ENCODE measurements at regions not wholly inside any gene's neighbourhood (a gene's known extent, or its start where the extent isn't known, plus 50 kb on each side); places are given as distances from the start of the nearest gene placed in this dataset.

- TF ChIP-seq CTCF (IDR thresholded peaks at IDR 0.05; ENCODE audit: low read depth, low read length): no peak
- no peak overlapping the region for H3K4me3 ChIP-seq (ENCODE audit: low read depth, low read length)
Measured at GRCh38 chr2:208819190-208819589, 412.6 kb downstream of the PTH2R start.

DNA sequence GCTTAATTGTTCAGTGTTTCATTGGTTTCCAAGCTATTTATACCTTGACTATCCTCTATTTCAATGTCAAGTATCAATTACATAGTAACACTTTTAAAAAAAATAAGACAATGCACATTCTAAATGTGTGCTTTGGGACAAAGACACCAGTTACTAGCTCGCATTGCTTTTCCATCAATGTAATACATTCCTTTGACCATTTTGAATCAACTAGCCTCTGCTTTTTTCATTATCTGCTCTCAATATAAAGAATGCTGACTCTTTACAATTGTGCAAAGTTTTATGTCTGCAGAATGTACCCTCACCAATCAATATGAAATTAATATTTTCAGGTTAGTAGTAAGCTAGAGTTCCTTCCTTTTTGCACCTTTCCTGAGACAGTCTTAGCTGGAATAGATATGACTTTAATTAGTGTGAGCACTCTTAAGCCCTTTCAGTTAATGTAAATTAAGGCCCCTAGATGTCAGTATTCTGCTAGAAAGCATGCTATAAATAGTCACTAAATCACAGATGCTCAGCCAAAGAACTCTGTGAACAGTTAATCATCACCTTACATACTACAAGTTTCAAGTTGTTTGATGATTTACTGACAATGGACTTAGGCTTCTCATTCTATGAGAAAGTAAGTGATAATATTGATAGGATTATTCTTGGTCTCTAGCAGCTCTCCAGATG, 413.6 kb downstream of the PTH2R start:
- no peak for TF ChIP-seq CTCF (IDR thresholded peaks at IDR 0.05; ENCODE audit: low read depth, low read length)
- no peak overlapping the region for H3K4me3 ChIP-seq (ENCODE audit: low read depth, low read length)

DNA sequence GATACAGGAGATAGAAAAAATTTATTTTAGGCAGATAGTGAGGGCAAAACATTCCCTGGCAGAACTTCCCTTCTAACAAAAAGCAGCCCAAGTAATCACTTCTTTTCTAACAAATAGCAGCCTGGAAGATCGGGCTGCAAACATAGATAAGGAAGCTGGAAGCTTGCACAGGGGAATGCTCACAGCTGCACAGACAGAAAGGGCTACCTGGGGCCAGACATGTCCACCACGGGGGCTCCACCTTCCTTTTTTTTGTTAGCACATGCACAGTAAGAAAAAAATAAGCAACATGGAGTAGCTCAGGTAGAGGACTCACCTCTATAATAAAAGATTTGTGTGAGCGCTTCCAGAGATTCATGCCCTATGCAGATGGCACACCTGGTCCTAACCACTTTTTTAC, 420.5 kb downstream of the PTH2R start:
- no peak for TF ChIP-seq CTCF (IDR thresholded peaks at IDR 0.05; ENCODE audit: low read depth, low read length)
- H3K4me3 ChIP-seq (ENCODE audit: low read depth, low read length): no peak overlapping the region

DNA sequence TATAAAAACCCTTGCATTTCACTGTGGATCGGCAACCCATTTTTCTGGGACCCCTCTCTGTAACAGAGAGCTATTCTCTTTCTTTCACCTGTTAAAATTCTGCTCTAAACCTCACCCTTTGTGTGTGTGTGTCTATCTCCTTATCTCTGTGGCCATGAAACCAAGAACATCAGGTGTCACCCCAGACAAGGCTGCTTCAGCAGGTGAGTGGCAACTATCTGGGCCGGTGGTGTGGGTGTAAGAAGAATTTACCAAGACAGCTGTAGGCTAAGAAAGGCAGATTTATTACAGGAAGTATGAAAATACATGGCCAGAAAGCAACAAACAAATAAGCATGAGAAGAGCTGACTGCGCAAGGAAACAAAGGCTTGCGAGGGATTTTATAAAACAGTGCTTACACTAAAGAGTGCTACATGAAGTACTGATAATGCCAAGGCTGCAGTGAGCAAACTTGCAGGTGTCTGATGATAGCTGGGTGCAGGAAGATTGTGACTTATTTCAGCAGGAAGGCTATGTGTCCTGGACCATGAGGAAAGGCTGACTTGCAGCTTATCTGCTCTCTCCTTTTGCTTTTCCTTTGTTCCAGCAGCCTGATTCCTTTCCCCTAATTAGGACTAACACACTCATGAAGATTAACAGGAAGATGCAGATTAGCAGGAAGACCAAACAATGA, 421.1 kb downstream of the PTH2R start:
- no peak for TF ChIP-seq CTCF (IDR thresholded peaks at IDR 0.05; ENCODE audit: low read depth, low read length)

DNA sequence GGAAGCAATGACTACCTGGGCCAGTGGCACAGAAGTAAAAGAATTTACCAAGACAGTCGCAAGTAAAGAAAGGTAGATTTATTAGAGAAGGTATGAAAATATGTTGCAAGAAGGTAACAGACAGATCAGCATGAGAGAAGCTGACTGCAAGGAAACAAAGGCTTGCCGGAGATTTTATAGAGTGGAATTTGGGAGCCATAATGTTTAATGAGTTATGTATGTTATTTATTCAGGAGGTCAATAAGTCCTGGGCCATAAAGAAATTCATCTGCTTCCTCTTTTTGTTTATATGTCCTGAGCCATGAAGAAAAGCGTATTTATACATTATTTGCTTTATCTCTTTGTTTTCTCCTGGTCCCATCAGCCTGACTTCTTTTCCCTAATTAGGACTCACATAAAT, 423.6 kb downstream of the PTH2R start:
- H3K4me3 ChIP-seq (ENCODE audit: low read depth, low read length): no peak overlapping the region
- no peak for TF ChIP-seq CTCF (IDR thresholded peaks at IDR 0.05; ENCODE audit: low read depth, low read length)

More for the DNA sequence above, 421.1 kb downstream of the PTH2R start:
- no peak overlapping the region for H3K4me3 ChIP-seq (ENCODE audit: low read depth, low read length)

DNA sequence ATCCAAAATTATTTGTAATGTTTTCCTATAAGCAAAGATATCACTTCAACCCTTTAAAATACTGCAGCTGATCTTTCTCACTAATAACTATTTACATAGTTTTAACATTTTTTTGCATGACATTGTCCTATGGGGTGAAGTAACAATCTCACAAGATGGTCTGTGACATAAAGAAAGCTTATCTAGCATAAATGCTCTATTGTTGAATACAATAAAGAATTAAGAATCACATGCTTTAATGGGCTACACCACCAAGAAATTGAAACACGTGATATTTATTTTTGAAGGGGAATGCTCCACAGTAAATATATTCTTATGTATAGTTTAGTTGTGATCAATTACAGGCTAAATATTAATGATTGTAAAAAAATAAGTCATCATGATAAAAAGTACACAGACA, 441.1 kb downstream of the PTH2R start:
- TF ChIP-seq CTCF (IDR thresholded peaks at IDR 0.05; ENCODE audit: low read depth, low read length): no peak
- H3K4me3 ChIP-seq (ENCODE audit: low read depth, low read length): no peak overlapping the region

DNA sequence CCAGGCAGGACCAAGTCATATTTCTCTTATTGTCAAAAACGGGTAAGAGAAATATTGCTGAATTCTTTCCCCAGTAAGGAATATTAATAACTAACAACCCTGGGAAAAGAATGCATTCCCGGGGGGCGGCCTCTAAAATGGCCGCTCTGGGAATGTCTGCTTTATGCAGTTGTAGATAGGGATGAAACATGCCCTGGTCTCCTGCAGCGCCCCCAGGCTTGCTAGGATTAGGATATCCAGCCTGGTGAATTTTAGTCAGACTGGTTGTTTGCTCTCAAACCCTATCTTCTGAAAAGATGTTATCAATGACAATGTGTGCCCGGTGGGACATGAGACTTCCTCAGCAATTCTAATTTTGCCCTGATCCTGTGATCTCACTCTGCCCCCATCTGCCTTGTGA, 448.1 kb downstream of the PTH2R start:
- H3K4me3 ChIP-seq (ENCODE audit: low read depth, low read length): no peak overlapping the region
- TF ChIP-seq CTCF (IDR thresholded peaks at IDR 0.05; ENCODE audit: low read depth, low read length): no peak

All from WI38 (cell line).